OCI-LY3 (cell line): ENCODE measurements at regions not wholly inside any gene's neighbourhood (a gene's known extent, or its start where the extent isn't known, plus 50 kb on each side); places are given as distances from the start of the nearest gene placed in this dataset.

Source experiments
- EZH2phosphoT487 ChIP-seq: fragments of 200-600 bp; shearing (Covaris generic); IDR thresholded peaks from 2 replicates; pipeline ENCODE4 v1.6.1; 2018; ENCODE audit warnings: antibody characterized with exemption, mixed run types, low read depth
- TF ChIP-seq, protein P1 (sequence below): fragments of 200-600, 300-600 bp; sonication (generic); IDR thresholded peaks from 2 replicates; pipeline ENCODE4 v1.5.1; 2014; ENCODE audit warnings: antibody characterized with exemption, low read length, low read depth

DNA sequence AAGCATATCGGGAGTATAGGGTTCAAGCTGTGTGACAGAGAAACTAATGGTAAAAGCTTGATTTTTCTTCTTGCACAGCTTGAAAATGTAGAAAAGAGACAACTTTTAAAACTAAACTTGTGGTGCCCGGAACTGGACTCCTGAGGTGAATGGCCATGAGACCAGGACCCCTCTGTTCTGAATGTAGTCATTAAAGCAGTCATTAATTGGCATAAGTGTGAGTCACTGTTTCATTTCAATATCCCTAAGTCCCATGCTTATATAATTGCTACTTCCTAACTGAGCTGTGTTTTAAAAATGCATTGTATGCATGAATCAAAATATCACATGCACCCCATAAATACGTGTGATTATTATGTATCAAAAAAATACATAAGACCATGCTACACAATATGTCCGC, 463.1 kb upstream of the DYNLRB2 start:
- TF ChIP-seq, protein P1, sequence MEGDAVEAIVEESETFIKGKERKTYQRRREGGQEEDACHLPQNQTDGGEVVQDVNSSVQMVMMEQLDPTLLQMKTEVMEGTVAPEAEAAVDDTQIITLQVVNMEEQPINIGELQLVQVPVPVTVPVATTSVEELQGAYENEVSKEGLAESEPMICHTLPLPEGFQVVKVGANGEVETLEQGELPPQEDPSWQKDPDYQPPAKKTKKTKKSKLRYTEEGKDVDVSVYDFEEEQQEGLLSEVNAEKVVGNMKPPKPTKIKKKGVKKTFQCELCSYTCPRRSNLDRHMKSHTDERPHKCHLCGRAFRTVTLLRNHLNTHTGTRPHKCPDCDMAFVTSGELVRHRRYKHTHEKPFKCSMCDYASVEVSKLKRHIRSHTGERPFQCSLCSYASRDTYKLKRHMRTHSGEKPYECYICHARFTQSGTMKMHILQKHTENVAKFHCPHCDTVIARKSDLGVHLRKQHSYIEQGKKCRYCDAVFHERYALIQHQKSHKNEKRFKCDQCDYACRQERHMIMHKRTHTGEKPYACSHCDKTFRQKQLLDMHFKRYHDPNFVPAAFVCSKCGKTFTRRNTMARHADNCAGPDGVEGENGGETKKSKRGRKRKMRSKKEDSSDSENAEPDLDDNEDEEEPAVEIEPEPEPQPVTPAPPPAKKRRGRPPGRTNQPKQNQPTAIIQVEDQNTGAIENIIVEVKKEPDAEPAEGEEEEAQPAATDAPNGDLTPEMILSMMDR, result no peak
- no peak for TF ChIP-seq EZH2phosphoT487
